ENCODE measurements at regions not wholly inside any gene's neighbourhood (a gene's known extent, or its start where the extent isn't known, plus 50 kb on each side); places are given as distances from the start of the nearest gene placed in this dataset.
A peak's percentile ranks its signal among the peaks of the same experiment; 100 is the strongest.

GRCh38 chr5:41621420-41621819 lies 111.0 kb upstream of the PLCXD3 start:
- TF ChIP-seq CTCF (IDR thresholded peaks at IDR 0.05; ENCODE audit: insufficient read depth, low read depth, low read length): no peak
- no peak for DNase-seq (ENCODE audit: low read depth)
- H3K4me3 ChIP-seq (ENCODE audit: low read depth, low read length): no peak overlapping the region

- TF ChIP-seq CTCF (IDR thresholded peaks at IDR 0.05; ENCODE audit: insufficient read depth, low read depth, low read length): no peak
- DNase-seq (ENCODE audit: low read depth): no peak
- H3K4me3 ChIP-seq (ENCODE audit: low read depth, low read length): no peak overlapping the region
Measured at GRCh38 chr5:41617843-41618515, 107.6 kb upstream of the PLCXD3 start.

- no peak for DNase-seq (ENCODE audit: low read depth)
- no peak overlapping the region for H3K4me3 ChIP-seq (ENCODE audit: low read depth, low read length)
- TF ChIP-seq CTCF (IDR thresholded peaks at IDR 0.05; ENCODE audit: insufficient read depth, low read depth, low read length): no peak
Measured at GRCh38 chr5:41610386-41610785, 100.0 kb upstream of the PLCXD3 start.

- no peak for TF ChIP-seq CTCF (IDR thresholded peaks at IDR 0.05; ENCODE audit: insufficient read depth, low read depth, low read length)
- no peak overlapping the region for H3K4me3 ChIP-seq (ENCODE audit: low read depth, low read length)
- no peak for DNase-seq (ENCODE audit: low read depth)
Measured at GRCh38 chr5:41600731-41601130, 90.3 kb upstream of the PLCXD3 start.

GRCh38 chr5:41598011-41598410 lies 87.6 kb upstream of the PLCXD3 start:
- peak; percentile 1 for DNase-seq (ENCODE audit: low read depth)
- TF ChIP-seq CTCF (IDR thresholded peaks at IDR 0.05; ENCODE audit: insufficient read depth, low read depth, low read length): no peak

DNA sequence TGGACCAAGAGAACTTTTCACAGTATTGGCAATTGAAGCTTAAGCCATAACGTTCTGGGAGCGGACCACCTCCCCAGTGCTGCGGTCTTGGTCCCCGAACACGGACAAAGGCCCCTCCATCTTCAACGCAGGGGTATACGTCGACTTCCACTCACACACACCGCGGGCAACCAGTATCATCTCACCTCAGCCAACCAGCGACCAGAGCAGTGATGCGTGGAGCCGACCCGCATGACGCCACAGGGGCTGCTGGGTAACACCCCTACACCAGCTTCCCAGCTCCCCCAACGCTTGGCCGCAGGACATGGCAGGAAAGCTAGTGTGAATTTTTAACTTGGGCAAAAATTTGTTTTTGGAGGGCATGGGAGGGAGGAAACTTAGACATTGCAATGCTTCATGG lies 77.3 kb upstream of the PLCXD3 start:
- DNase-seq (ENCODE audit: low read depth): no peak
- TF ChIP-seq CTCF (IDR thresholded peaks at IDR 0.05; ENCODE audit: insufficient read depth, low read depth, low read length): no peak
- no peak overlapping the region for H3K4me3 ChIP-seq (ENCODE audit: low read depth, low read length)

More at GRCh38 chr5:41598011-41598410, 87.6 kb upstream of the PLCXD3 start:
- H3K4me3 ChIP-seq (ENCODE audit: low read depth, low read length): no peak overlapping the region
